Colon (tissue), 2 donors: ENCODE measurements at regions not wholly inside any gene's neighbourhood (a gene's known extent, or its start where the extent isn't known, plus 50 kb on each side); places are given as distances from the start of the nearest gene placed in this dataset.
"Not testable (repeated sequence)": the region's sequence is repeated elsewhere in the genome, so short reads cannot be mapped to it uniquely, and the experiment has no call there.

ENCODE experiments used
- FAIRE-seq: peaks from 2 replicates; lab custom pipeline; 2012; peaks lifted over from hg19 to GRCh38; lab: Jason Lieb, UNC
- donor health status: control.
- donor health status: control.

DNA sequence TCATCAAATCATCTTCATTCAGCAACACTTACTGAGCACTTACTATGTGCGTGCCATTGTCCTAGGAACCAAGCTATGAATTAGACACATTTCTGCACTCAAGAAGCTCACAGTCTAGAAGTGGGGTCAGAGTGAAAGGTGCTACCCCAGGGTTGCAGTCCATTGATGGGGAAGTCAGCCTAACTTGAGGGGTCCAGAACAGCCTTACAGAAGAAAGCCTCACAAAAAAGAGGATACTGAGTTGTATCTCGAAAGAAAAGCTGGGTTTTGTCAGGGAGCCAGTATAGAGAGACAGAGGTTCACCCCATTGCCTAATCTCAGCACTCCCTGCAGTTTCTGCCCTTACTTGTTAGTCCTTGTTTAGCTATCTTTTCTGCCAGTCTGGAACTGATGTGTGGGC is 153.1 kb upstream of the JUN start:
- FAIRE-seq: no peak

DNA sequence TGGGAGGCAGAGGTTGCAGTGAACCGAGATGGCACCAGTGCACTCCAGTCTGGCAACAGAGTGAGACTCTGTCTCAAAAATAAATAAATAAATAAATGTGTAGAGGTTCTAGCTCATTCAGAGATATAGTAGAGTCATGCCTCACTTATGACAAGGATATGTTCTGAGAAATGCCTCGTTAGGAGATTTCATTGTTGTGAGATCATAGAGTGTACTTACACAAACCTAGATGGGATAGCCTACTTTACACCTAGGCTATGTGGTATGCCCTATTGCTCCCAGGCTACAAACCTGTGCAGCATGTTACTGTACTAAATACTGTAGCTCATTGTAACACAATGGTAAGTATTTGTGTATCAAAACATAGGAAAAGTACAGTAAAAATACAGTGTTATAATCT is 155.3 kb upstream of the JUN start:
- FAIRE-seq: no peak

DNA sequence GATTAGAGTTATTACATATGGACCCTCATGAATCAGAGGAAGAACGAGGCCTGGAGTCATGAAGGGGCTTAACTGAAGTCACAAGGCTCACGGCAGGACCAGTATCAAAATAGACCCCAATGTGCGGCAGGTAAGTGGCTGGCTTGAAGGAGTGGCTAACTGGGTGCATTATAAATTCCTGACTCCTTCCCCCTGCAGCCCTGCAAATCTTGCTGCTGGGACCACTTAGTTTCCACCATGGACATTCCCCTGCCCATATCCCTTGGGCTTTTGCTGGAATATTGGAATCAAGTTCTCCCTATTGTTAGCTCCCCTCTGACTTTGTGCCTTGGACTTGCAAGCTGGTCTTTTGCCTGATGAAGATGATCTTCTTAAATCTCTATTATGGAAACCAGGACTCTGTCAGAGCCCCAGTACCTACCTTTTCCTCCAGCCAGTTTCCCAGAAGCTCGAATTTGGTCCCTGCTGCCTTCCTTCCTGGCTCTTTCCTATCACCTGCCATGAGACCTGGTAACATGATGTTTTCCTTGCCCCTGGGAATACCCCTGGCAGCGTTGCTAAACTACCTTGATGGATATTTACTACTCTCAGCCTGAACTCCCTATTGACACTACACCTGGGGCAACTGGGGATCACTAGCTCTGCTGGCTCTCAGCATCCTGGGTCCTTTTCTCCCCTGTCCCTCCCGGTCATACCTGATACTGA is 156.0 kb upstream of the JUN start:
- FAIRE-seq: no peak

DNA sequence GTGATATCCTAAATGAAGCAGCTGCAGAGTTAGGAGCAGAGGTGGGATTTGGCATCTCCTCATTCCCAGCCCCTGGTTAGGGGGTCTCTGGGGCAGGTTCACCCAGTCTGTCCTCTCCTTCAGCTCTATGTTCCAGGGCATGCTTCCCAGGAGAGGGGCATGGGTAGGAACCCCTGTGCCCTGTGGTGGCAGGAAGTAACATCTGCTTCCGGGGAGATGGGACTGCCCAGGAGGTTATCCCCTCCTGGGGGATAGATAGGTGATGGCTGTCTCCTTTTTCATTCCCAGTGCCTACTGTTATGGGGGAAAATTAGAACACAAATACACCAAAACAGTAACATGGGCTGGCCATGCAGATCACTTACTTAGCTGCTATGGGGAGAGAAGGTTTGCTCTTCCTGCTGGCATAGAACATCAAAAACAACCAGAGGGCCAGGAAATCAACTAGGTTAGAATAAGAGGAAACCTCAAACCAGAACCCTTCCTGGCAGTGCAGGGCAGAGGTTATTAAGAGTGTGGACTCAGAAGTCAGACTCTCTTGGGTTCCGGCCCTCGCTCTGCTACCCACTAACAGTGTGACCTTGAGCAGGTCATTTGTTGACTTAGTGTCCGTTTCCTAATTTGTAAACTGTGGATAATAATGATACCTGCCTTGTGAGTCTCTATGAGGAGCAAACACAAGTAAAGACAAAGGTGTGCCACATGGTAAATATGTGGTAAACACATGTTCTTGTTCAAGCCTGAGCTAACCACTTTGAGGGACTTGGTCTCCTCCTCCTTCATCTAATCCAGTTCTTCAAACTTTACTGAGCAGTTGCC is 157.8 kb upstream of the JUN start:
- FAIRE-seq: no peak

DNA sequence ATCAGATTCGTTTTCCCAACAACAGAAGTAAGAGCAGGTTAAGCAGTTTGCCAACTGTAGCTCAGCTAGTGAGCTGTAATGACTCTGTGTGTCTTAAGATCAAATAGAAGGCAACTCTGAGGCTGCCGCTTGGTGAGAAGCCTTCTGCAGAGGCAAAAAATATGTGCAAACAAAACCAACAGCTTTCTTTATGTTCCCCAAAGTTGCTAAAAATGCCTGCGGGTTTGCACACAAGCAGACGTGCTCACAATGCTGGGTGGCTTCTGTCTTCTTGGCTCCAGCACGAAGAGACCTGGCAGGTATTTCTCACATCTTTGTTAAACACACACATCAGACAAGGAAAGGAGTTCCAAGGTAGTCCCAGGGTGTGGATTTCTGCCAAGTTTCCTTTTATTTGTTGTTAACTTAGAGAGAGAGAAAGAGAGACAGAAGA is 158.9 kb upstream of the JUN start:
- no peak for FAIRE-seq

DNA sequence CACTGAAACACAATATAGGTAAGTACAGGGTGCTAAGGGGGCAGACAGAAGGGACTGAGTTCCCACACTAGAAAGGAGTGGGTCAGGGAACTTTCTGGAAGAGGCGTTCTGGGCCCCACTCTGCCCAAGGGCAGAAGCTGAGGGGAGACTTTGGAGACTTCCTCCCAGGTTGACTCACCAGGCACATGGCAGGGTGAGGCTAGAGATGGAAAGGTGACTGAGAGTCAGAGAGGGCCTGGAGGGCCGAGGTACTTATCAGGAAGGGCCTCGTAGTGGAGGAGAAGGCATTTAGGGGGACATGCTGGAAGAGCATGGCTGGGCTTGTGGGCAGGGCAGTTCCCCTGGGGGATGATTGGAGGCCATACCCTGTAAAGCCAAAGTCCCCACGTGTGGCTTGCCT is 159.9 kb upstream of the JUN start:
- no peak for FAIRE-seq

DNA sequence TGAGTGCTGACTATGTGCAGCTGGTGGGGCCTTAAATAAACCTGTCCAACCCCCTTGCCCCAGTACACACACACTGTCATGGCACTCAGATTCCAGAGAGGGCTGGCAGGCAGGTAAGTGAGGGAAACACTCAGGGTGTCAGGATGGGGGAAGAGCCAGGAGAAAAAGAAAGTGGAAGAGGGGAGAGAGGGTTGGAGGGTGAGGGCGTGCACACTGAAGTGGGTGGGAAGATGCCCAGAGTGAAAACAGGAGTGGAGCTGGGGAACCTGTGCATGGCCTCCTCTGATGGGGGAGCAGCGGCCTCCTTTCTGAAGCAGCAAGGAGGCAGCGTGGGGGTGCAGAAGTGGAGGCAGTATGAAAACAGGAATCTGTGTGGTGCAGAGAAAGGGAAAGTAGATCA is 160.6 kb upstream of the JUN start:
- FAIRE-seq: no peak

DNA sequence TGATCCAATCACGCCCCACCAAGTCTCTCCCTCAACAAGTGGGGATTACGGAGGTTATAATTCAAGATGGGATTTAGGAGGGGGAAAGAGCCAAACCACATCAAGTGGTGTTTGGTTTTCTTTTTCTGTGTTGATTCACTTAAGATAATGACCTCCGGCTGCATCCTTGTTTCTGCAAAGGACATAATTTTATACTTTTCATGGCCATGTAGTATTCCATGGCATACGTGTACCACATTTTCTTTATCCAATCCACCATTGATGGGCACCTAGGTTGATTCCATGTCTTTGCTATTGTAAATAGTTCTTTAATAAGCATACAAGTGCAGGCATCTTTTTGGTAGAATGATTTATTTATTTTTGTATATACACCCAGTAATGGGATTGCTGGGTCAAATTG is 162.5 kb upstream of the JUN start:
- no peak for FAIRE-seq

DNA sequence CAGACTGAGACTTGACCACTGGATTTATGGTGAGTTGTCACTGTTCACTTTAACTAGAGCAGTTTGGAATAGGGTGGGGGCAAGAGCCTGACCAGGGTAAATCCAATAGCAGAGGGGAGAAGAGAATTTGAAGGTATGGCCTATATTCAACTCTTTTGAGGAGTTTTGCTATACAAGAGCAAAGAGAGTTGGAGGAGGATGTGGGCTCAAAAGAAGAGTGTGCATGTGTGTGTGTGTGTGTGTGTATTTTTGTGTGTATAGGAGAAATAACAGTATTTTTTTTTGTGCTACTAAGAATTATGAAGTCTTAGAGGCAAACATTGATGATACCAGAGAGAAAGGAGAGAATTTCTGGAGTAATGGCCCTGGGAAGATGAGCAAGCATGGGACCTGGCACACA is 164.8 kb upstream of the JUN start:
- FAIRE-seq: no peak

DNA sequence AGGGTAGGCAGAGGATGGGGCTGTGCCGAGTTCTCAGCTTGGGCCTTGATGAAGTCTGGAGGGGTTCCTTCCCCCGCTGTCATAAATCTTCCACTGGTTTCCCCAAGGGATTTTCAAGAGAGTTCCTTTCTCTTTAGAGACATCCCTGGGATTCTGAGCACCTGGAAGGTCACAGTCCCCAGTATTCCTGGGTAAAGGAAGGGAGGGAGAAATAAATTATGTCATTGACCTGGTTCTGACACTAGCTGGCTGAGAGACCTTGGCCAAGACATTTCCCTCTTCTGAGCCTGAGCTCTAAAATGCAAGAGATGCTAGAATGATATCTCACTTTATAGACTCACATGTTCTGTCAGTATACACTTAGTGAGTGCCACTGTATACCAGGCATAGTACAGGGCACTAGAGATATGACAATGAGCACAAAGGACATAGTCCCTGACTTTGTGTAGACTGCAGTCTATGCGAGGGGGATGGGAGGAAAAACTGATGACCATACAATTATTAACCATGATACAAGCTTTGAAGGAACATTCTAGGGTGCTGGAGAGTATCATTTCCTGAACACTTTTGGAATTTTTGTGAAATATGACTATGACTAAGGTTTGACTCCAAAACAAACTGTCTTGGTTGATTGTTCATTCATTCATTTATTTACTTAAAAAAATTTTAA is 165.8 kb upstream of the JUN start:
- FAIRE-seq: no peak

DNA sequence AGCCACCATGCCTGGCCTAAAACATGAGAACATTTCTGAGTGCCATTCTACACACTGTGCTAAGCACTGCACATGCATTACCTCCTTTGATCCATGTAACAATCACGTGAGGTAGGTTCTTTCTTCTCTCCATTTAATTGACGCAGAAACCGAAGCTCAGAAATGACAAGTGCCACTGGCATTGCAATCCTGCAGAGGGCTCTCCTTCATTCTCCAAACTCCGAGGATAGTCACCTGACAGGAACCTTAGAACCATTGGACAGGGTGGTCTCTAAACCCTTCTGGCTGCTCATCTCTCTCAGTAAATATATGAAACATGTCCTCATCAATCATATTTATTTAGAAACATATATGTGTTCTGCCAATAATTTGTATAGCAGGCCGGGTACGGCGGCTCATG is 167.1 kb upstream of the JUN start:
- no peak for FAIRE-seq

DNA sequence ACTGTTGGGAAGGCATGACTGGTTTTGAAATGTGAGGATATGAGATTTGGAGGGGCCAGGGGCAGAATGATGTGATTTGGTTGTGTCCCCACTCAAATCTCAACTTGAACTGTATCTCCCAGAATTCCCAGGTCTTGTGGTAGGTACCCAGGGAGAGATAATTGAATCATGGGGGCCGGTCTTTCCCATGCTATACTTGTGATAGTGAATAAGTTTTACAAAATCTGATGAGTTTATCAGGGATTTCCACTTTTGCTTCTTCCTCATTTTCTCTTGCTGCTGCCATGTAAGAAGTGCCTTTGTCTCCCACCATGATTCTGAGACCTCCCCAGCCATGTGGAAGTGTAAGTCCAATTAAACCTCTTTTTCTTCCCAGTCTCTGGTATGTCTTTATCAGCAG is 170.1 kb upstream of the JUN start:
- FAIRE-seq: not testable (repeated sequence)

DNA sequence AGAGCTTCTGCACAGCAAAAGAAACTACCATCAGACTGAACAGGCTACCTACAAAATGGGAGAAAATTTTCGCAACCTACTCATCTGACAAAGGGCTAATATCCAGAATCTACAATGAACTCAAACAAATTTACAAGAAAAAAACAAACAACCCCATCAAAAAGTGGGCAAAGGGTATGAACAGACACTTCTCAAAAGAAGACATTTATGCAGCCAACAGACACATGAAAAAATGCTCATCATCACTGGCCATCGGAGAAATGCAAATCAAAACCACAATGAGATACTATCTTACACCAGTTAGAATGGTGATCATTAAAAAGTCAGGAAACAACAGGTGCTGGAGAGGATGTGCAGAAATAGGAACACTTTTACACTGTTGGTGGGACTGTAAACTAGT is 179.4 kb upstream of the JUN start:
- FAIRE-seq: not testable (repeated sequence)

DNA sequence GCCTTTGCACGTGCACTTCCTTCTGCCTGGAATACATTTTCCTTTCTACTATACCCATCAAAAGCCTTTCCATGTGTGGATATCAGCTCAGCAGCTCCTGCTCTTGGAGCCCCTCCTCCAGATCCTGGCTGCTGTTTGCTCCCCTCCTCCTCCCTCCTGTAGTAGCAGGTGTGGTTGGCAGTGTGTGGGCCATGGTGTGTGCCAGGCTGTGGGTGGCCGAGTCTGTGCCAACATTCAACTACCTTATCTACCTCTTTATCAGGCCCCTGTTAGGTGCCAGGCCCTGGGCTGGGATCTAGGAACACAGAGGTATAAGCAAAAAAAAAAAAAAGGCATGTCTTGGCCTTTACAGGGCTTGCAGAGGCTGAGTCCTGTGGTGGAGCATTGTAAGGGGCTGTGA is 180.6 kb upstream of the JUN start:
- FAIRE-seq: no peak

DNA sequence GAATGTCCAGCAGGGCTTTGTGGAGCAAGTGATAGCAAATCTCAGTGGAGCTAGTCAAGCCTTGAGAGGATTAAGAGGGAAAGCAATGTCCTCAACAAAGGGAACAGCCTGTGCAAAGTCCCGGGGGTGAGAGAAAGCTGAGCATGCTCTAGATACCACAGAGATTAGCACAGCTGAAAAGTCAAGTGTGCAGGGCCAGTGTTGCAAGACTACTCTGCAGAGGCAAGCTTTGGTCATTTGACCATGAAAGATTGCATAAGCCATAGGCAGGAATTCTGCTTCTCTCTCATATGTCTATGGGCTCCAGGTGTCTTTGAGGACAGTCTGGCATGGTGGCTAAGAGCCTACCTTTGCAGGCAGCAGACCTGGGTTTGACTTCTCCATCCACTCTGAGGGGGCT is 181.0 kb upstream of the JUN start:
- no peak for FAIRE-seq

DNA sequence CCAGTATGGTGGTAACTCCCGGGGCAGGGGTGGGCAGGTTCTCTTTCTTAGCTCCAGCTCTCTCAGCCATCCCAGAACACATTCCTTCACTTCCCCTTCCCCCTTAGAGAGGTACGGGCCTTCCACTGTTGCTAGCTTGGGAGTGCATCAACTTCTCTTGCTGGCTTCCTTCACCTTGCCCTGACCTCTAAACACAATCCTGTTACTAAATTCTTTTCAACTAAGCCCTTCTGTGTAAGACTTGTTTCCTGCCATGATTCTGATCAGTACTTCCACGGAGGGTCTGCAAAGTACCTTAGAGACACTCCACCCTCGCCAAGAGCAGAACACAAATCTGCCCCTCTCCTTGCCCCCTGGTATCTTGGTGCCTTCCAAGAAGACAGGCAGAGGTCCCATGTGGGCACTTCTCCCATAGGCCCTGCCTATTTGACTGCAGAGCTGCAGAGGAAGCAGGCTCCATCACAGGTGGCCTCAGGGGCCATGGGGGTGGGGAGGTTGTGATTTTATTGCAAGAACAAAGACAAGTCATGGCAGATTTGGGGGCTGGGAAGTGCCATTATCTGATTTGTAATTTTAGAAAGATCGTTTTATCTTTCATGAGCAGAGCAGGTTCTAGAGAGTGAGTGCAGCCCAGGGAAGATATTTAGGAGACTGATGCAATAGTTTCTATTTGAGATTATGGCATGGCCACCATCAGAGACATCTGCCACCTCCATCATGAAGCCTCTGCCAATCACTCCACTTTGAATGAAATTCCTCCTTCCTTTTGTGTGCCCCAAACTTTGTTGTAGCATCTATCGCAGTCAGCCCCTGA is 182.5 kb upstream of the JUN start:
- no peak for FAIRE-seq

DNA sequence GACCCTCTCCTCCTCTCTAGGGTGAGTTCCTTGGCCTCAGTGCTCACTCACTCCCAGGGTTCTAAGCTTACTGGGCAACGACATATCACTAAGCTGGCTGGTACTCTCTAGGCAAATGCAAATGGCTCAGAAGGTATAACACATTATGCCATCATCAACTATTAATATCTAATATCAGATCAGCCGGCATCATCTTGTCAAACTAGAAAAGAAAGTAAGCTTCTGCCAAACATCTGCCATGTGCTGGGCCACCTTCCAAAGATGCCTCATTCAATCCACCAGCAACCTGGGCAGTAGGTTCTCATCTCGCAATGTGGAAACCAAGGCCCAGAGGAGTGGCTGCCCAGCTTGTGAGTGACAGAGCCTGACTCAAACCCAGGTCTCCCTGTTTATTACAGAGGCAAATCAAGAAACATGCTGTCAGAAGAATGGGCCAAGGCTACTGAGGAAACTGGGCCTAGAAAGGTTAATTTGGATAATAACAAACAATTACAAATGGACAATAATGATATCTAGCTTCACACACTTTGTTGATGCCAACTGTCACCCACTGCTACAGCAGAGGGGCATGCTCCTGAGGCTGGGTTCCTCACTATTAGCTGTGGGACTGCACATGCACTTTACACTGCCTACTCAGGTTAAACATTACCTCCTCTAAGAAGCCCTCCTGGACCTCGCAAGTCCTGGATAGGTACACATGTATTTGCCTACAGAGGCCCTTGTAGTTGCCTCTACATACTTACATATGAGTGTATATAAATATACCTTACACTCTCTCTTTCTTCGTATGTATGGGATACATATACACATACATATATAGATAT is 183.3 kb upstream of the JUN start:
- FAIRE-seq: no peak

DNA sequence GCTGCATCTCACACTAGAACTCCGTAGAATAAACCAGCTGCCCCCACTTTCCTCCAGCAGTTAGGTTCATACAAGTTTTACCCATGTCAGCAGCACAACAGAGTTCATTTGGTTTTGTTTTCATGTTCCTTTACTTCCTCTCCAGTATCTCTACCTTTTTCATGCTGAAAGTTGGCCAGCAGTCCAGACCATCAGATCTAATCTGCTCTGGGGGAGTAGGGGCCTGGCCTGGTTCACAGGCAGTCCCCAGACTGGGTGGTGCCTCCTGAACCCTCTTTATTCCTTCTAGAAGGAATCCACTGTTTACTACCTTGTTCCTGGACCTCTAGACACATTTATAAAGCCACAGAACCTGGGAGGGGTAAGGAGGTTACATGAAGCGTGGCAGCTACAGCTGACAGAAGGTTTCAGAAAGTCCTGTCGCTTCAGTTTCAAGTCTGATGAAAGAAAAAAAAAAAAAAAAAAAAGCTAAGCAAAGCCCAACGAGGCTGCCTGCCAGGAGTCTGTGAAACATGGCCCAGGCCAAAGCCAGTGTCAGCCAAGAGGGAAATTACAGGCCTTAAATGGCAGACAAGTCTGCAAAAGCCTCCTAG is 184.6 kb upstream of the JUN start:
- FAIRE-seq: no peak

DNA sequence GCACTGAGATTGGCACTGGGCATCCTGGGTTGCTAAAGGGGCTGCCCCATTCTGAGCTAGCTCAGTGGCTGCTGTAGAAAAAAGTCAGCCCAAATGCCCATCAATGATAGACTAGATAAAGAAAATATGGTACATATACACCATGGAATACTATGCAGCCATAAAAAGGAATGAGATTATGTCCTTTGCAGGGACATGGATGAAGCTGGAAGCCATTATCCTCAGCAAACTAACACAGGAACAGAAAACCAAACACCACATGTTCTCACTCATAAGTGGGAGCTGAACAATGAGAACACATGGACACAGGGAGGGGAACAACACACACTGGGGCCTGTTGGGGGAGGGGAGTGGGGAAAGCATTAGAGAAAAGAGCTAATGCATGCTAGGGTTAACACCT is 185.3 kb upstream of the JUN start:
- FAIRE-seq: not testable (repeated sequence)

DNA sequence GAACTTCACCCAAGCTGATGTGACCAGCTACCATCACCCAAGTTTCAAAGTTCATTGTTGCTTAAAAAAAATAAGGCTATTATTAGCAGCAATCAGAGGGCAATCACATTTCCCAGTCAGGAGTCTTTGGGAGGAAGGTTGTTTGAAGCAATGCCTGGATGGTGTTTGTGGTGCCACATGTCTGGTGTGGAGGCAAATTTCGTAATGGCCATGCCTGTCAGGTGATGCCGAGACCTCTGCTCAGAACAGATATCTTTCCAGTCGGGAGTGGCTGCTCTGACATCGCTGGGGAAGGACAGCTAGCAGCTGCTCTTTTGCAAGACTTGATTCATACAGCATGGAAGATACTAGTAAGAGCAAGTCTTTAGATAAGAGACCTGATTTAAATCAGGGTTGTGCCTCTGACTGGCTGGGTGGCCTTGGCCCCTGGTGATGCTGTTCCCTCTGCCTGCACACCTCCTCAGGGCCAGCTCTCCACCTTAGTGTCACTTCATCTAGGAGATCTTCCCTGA is 187.8 kb upstream of the JUN start:
- FAIRE-seq: no peak

DNA sequence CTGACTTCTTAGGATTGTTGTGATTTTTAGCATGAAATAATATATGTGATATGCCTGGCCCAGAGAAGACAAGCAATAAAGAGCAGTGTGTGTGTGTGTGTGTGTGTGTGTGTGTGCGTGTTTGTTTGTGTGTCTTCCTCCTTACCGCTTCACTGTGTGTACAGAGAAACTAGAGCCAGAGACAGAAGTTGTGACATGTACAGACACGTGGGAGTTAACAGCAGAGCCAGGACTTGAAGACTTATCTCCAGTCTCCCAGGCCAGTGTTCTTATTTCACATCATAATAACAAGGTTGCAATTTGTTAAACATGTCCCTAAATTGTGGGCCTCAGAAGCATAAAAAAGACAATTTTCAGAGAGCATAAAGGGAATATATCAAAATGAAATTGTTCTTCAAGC is 192.0 kb upstream of the JUN start:
- no peak for FAIRE-seq
